ENCODE measurements at regions not wholly inside any gene's neighbourhood (a gene's known extent, or its start where the extent isn't known, plus 50 kb on each side); places are given as distances from the start of the nearest gene placed in this dataset.
"Not testable (repeated sequence)": the region's sequence is repeated elsewhere in the genome, so short reads cannot be mapped to it uniquely, and the experiment has no call there.

GRCh38 chr5:122669709-122670108, 105.2 kb upstream of the SNX2 start:
- H3K4me1 Mint-ChIP-seq, H3K4me3 Mint-ChIP-seq, CTCF ChIA-PET, DNase-seq, H3K9me3 Mint-ChIP-seq, H3K36me3 Mint-ChIP-seq, H3K27me3 Mint-ChIP-seq, H3K27ac Mint-ChIP-seq: not testable (repeated sequence)

DNA sequence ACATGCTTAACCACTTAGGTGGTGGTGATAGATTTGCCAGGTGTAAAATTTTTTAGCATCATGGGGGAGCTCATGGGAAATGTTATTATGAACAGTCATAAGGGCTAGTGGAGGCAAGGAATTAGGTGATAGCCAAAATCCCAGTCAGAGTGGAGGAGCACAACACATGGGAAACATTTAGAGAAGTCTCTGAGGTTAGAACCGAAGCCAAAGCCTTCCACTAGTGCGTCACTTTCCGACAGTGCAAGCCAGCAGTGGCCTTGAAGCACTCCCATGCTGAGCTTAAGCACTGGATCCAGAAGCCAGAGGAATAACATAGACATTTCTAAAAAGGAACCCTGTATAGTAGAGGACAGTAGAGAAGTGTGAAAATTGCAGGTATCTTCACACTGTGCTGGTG, 101.5 kb upstream of the SNX2 start:
- no peak overlapping the region for H3K4me3 Mint-ChIP-seq
- no peaks in the 10 kb centered on the region for H3K4me1 Mint-ChIP-seq
- no peaks in the 10 kb centered on the region for H3K27me3 Mint-ChIP-seq
- no peaks in the 10 kb centered on the region for H3K36me3 Mint-ChIP-seq
- CTCF ChIA-PET = no interaction called here
- H3K9me3 Mint-ChIP-seq = peaks cover 3% of the 10 kb centered on the region
- no peak for DNase-seq
- no peak overlapping the region for H3K27ac Mint-ChIP-seq

GRCh38 chr5:122674385-122674784, 100.5 kb upstream of the SNX2 start:
- no peaks in the 10 kb centered on the region for H3K27me3 Mint-ChIP-seq
- no peak for DNase-seq
- H3K9me3 Mint-ChIP-seq = peaks cover 3% of the 10 kb centered on the region
- no peaks in the 10 kb centered on the region for H3K36me3 Mint-ChIP-seq
- no peak overlapping the region for H3K4me3 Mint-ChIP-seq
- no peak overlapping the region for H3K27ac Mint-ChIP-seq
- H3K4me1 Mint-ChIP-seq = no peaks in the 10 kb centered on the region
- CTCF ChIA-PET = no interaction called here

DNA sequence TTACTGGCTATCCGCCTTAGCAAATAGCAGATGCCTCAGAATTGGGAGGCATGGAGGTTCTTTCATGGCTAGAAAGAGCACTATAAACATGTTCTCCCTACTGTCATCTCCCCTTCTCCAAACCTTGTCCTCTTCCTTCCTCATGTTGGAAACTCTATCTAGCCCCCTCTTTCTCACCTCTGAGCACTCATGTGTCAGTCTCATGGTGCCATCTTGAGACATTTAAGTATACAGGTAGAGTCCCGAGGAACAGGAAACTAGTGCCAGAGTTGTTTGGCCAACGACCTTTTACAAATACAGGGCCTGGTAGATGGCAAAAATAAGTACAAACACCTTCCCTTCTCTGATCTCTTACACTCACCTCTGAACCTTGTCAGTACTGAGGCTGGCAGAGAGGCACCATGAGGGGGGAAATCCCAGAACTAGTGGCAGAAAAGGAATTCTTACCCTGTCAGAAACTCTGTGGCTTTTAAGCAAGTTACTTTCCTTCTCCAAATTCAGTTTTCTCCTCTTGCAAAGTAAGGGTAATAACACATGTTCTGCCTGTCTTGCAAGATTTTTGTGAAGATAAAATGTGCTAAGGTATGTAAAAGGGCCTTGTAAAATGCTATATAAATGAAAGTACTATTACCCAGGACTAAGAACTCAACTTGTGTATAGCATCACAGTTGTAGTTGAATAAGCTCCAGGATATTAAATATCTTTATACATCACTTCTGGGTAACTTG, 94.1 kb upstream of the SNX2 start:
- H3K9me3 Mint-ChIP-seq = no peaks in the 10 kb centered on the region
- DNase-seq = no peak

GRCh38 chr5:122683631-122684030, 91.2 kb upstream of the SNX2 start:
- CTCF ChIA-PET = no interaction called here
- H3K27me3 Mint-ChIP-seq = peaks cover 4% of the 10 kb centered on the region

More for the DNA sequence above, 94.1 kb upstream of the SNX2 start:
- Mint-ChIP-seq H3K36me3 (no peaks in the 10 kb centered on the region), H3K27ac (no peak overlapping the region), H3K27me3 (peaks cover 4% of the 10 kb centered on the region), H3K4me1 (no peaks in the 10 kb centered on the region), H3K4me3 (no peak overlapping the region)
- CTCF ChIA-PET = no interaction called here

DNA sequence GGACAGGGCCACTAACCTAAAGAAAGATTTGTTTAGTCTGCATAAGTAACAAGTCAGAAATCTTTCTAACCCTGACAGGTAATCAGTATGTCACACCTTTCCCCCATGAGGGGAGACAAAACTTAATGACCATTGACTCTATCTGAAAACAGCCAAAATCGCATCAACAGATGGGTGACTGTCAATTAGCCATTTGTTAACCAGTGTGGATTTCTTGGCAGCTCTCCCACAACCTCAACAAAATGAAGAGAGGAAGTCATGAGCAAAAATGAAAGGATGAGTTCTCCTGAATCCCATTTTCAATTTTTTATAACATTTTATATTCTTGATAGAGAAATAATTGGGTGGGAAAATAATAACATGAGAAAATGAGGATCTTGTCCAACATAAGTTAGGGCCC, 84.6 kb upstream of the SNX2 start:
- no peaks in the 10 kb centered on the region for H3K4me1 Mint-ChIP-seq
- H3K27ac Mint-ChIP-seq = no peak overlapping the region
- DNase-seq = no peak
- CTCF ChIA-PET = no interaction called here
- no peaks in the 10 kb centered on the region for H3K27me3 Mint-ChIP-seq
- H3K9me3 Mint-ChIP-seq = no peaks in the 10 kb centered on the region
- H3K4me3 Mint-ChIP-seq = no peak overlapping the region
- no peaks in the 10 kb centered on the region for H3K36me3 Mint-ChIP-seq

More at GRCh38 chr5:122683631-122684030, 91.2 kb upstream of the SNX2 start:
- Mint-ChIP-seq H3K4me3 (no peak overlapping the region), H3K4me1 (no peaks in the 10 kb centered on the region), H3K9me3 (no peaks in the 10 kb centered on the region), H3K36me3 (no peaks in the 10 kb centered on the region), H3K27ac (no peak overlapping the region)
- no peak for DNase-seq

GRCh38 chr5:122691931-122692330, 82.9 kb upstream of the SNX2 start:
- H3K4me1 Mint-ChIP-seq = no peaks in the 10 kb centered on the region
- H3K9me3 Mint-ChIP-seq = no peaks in the 10 kb centered on the region
- H3K4me3 Mint-ChIP-seq = no peak overlapping the region
- H3K27ac Mint-ChIP-seq = no peak overlapping the region
- no peaks in the 10 kb centered on the region for H3K36me3 Mint-ChIP-seq
- CTCF ChIA-PET = no interaction called here
- no peaks in the 10 kb centered on the region for H3K27me3 Mint-ChIP-seq
- DNase-seq = no peak

DNA sequence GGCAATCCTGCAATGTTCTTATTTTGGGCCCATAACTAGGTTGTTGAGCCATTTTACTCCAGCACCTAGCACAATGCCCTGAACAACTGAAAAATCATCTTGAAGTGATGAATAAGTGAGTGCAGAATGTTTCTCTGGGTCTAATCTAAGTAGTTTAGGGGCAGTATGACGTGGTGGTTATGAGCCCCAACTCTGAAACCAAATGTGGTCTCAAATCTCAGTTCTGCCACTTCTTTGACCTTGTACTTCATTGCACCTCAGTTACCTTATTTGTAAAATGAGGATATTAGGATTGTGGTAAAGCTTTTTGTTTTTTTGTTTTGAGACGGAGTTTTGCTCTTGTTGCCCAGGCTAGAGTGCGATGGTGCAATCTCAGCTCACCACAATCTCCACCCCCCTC, 80.9 kb upstream of the SNX2 start:
- H3K4me1 Mint-ChIP-seq = no peaks in the 10 kb centered on the region

DNA sequence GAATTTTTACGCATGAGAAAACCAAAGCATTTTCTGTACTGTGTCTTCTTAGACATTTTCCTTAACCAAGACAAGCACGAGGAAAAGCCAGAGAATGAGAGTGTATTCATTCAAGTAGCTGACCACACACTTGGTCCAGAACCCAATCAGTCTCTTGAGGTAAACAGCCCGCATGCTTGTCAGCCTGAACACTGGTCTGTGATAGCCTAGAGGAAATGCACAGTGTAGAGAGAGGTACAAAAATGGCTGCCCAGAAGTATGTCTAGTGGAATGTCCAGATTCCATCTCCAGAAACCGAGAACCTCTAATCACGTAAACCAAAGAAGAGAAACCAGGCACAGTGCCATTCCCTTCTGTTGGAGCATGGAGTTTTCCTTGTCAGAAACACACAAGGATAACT, 80.0 kb upstream of the SNX2 start:
- DNase-seq = no peak
- CTCF ChIA-PET = interaction anchor here (1.0 kb wide), 1 partner anchor 10 kb away, joined by 4 read pairs; no protein-coding TSS in a partner anchor
- no peaks in the 10 kb centered on the region for H3K4me1 Mint-ChIP-seq
- no peaks in the 10 kb centered on the region for H3K9me3 Mint-ChIP-seq
- no peaks in the 10 kb centered on the region for H3K36me3 Mint-ChIP-seq
- no peak overlapping the region for H3K4me3 Mint-ChIP-seq
- H3K27ac Mint-ChIP-seq = no peak overlapping the region
- no peaks in the 10 kb centered on the region for H3K27me3 Mint-ChIP-seq

More for the DNA sequence above, 80.9 kb upstream of the SNX2 start:
- DNase-seq = no peak
- Mint-ChIP-seq H3K27me3 (no peaks in the 10 kb centered on the region), H3K36me3 (no peaks in the 10 kb centered on the region), H3K4me3 (no peak overlapping the region), H3K9me3 (no peaks in the 10 kb centered on the region), H3K27ac (no peak overlapping the region)
- CTCF ChIA-PET = no interaction called here

- H3K9me3 Mint-ChIP-seq, H3K27me3 Mint-ChIP-seq, CTCF ChIA-PET, H3K4me3 Mint-ChIP-seq, H3K36me3 Mint-ChIP-seq, DNase-seq, H3K27ac Mint-ChIP-seq, H3K4me1 Mint-ChIP-seq: not testable (repeated sequence)
Observed at GRCh38 chr5:122696735-122697134, 78.1 kb upstream of the SNX2 start.

- Mint-ChIP-seq H3K27me3 (peaks cover 3% of the 10 kb centered on the region), H3K9me3 (no peaks in the 10 kb centered on the region), H3K27ac (no peak overlapping the region), H3K36me3 (no peaks in the 10 kb centered on the region), H3K4me3 (no peak overlapping the region), H3K4me1 (no peaks in the 10 kb centered on the region)
- no peak for DNase-seq
- CTCF ChIA-PET = no interaction called here
Observed at GRCh38 chr5:122697191-122697590, 77.7 kb upstream of the SNX2 start.

GRCh38 chr5:122699201-122699600, 75.7 kb upstream of the SNX2 start:
- CTCF ChIA-PET = no interaction called here
- no peaks in the 10 kb centered on the region for H3K9me3 Mint-ChIP-seq
- H3K27me3 Mint-ChIP-seq = peaks cover 3% of the 10 kb centered on the region
- DNase-seq = no peak
- no peak overlapping the region for H3K27ac Mint-ChIP-seq
- no peak overlapping the region for H3K4me3 Mint-ChIP-seq
- H3K36me3 Mint-ChIP-seq = no peaks in the 10 kb centered on the region
- no peaks in the 10 kb centered on the region for H3K4me1 Mint-ChIP-seq

GRCh38 chr5:122701640-122702523, 73.0 kb upstream of the SNX2 start:
- Mint-ChIP-seq H3K9me3 (no peaks in the 10 kb centered on the region), H3K36me3 (no peaks in the 10 kb centered on the region), H3K27ac (no peak overlapping the region), H3K27me3 (peaks cover 3% of the 10 kb centered on the region), H3K4me1 (no peaks in the 10 kb centered on the region), H3K4me3 (no peak overlapping the region)
- CTCF ChIA-PET = interaction anchor here (1.0 kb wide), 1 partner anchor 143 kb away, joined by 3 read pairs; no protein-coding TSS in a partner anchor
- no peak for DNase-seq

GRCh38 chr5:122702524-122702875, 72.4 kb upstream of the SNX2 start:
- DNase-seq = no peak

GRCh38 chr5:122703203-122703602, 71.7 kb upstream of the SNX2 start:
- Mint-ChIP-seq H3K27me3 (peaks cover 3% of the 10 kb centered on the region), H3K27ac (no peak overlapping the region), H3K9me3 (no peaks in the 10 kb centered on the region), H3K4me1 (no peaks in the 10 kb centered on the region), H3K36me3 (no peaks in the 10 kb centered on the region), H3K4me3 (no peak overlapping the region)
- DNase-seq = no peak
- CTCF ChIA-PET = interaction anchor here (1.1 to 2.3 kb wide), 3 partner anchors 11 to 142 kb away, joined by 3 to 6 read pairs (median 4); partner anchors contain the start of gene SNX24

More at GRCh38 chr5:122702524-122702875, 72.4 kb upstream of the SNX2 start:
- Mint-ChIP-seq H3K9me3 (no peaks in the 10 kb centered on the region), H3K4me1 (no peaks in the 10 kb centered on the region), H3K27ac (no peak overlapping the region), H3K27me3 (peaks cover 3% of the 10 kb centered on the region), H3K36me3 (no peaks in the 10 kb centered on the region), H3K4me3 (no peak overlapping the region)
- CTCF ChIA-PET = interaction anchor here (1.0 kb wide), 1 partner anchor 142 kb away, joined by 3 read pairs; no protein-coding TSS in a partner anchor
